Upper lobe of left lung (tissue), 4 donors: ENCODE measurements at regions not wholly inside any gene's neighbourhood (a gene's known extent, or its start where the extent isn't known, plus 50 kb on each side); places are given as distances from the start of the nearest gene placed in this dataset.

ENCODE experiments used
- POLR2AphosphoS5 ChIP-seq, 2 donors: sonication (generic); formaldehyde crosslinking; IDR thresholded peaks; one replicate each; pipeline ENCODE4 v1.5.1; 2017; ENCODE audit warnings: antibody characterized with exemption in 2 of 2
- TF ChIP-seq, protein P1 (sequence below), 6 experiments: fragments of 450-650 bp in 4 of 6; fragments of 200-600 bp in 2 of 6; sonication (generic) in 2 of 6; IDR thresholded peaks; one replicate each; pipeline ENCODE4 v1.5.1; 2016 to 2019; ENCODE audit warnings: antibody characterized with exemption in 6 of 6

DNA sequence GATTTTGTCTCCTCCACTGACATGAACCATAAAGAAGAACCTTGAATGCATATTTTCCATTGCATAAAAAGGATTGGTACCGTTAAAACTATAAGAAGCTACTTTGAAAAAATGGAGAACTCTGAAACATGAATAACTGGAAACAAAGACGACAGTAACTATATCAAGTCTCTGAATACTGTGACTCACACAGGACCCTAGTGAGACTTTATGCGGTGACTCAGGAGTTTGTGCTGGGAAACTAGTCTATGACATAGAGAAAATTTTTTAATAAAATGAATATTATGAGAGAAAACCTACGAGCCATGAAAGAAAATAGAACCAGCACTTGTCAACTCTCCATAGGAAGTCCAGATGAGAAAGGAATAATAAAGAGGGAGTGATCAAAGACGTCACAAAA lies 339.9 kb upstream of the ADARB2 start:
- TF ChIP-seq, protein P1, sequence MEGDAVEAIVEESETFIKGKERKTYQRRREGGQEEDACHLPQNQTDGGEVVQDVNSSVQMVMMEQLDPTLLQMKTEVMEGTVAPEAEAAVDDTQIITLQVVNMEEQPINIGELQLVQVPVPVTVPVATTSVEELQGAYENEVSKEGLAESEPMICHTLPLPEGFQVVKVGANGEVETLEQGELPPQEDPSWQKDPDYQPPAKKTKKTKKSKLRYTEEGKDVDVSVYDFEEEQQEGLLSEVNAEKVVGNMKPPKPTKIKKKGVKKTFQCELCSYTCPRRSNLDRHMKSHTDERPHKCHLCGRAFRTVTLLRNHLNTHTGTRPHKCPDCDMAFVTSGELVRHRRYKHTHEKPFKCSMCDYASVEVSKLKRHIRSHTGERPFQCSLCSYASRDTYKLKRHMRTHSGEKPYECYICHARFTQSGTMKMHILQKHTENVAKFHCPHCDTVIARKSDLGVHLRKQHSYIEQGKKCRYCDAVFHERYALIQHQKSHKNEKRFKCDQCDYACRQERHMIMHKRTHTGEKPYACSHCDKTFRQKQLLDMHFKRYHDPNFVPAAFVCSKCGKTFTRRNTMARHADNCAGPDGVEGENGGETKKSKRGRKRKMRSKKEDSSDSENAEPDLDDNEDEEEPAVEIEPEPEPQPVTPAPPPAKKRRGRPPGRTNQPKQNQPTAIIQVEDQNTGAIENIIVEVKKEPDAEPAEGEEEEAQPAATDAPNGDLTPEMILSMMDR (IDR thresholded peaks at IDR 0.05): no peak
- TF ChIP-seq POLR2AphosphoS5 (IDR thresholded peaks at IDR 0.05): no peak
